ENCODE measurements at regions not wholly inside any gene's neighbourhood (a gene's known extent, or its start where the extent isn't known, plus 50 kb on each side); places are given as distances from the start of the nearest gene placed in this dataset.
A peak's percentile ranks its signal among the peaks of the same experiment; 100 is the strongest.

- Histone ChIP-seq H2AK5ac (ENCODE audit: low read depth, low read length) (no peak overlapping the region), H3K36me3 (replicated peaks in 1 of 2; ENCODE audit: control insufficient read depth in 2 of 2, insufficient read depth in 2 of 2, low read length in 2 of 2) (no peaks in the 10 kb centered on the region), H4K8ac (ENCODE audit: low read depth, low read length) (no peak overlapping the region), H2BK120ac (ENCODE audit: low read depth, low read length) (no peak overlapping the region), H3K27ac (replicated peaks; ENCODE audit: low read length) (no peak overlapping the region), H3K9me3 (replicated peaks in 1 of 2; ENCODE audit: control insufficient read depth in 2 of 2, insufficient read depth in 1 of 2, low read depth in 1 of 2, low read length in 2 of 2) (no peaks in the 10 kb centered on the region), H3K4me2 (ENCODE audit: insufficient read depth, low read length, poor library complexity, severe bottlenecking) (no peak overlapping the region), H3K9ac (ENCODE audit: low read depth, low read length, poor library complexity) (no peak overlapping the region), H2BK12ac (ENCODE audit: low read length) (no peak overlapping the region), H3K23ac (ENCODE audit: low read depth, low read length, poor library complexity) (no peak overlapping the region), H2BK15ac (ENCODE audit: low read length) (no peak overlapping the region), H2BK5ac (ENCODE audit: low read length) (no peak overlapping the region), H3K4me1 (ENCODE audit: control insufficient read depth in 2 of 2, insufficient read depth in 1 of 2, low read depth in 1 of 2, low read length in 2 of 2) (no peaks in the 10 kb centered on the region), H2AFZ (ENCODE audit: low read length) (no peak overlapping the region), H3K27me3 (ENCODE audit: control insufficient read depth in 3 of 3, insufficient read depth in 3 of 3, low read depth in 1 of 3, low read length in 3 of 3) (no peaks in the 10 kb centered on the region), H3K4me3 (ENCODE audit: low read length in 2 of 2) (no peak overlapping the region), H3K79me1 (ENCODE audit: low read depth, low read length) (no peaks in the 10 kb centered on the region), H4K91ac (ENCODE audit: low read depth, low read length, poor library complexity) (no peak overlapping the region), H3K4ac (ENCODE audit: low read length) (no peak overlapping the region), H3K14ac (ENCODE audit: low read length) (no peak overlapping the region), H3K18ac (ENCODE audit: low read length) (no peak overlapping the region)
- DNase-seq (ENCODE audit: low spot score) = no peak
- WGBS, 2 donors (ENCODE audit: extremely low coverage in 2 of 2, insufficient read length in 2 of 2, insufficient replicate concordance in 1 of 2) = no CpG with 5 or more reads among the region's 2 CpGs
These were observed 322.0 kb upstream of the FKBP1C start for GRCh38 chr6:62889240-62889639.

- no peaks in the 10 kb centered on the region for H3K27me3 ChIP-seq (ENCODE audit: control insufficient read depth in 3 of 3, insufficient read depth in 3 of 3, low read depth in 1 of 3, low read length in 3 of 3)
- no peak overlapping the region for H3K4me3 ChIP-seq (ENCODE audit: low read length in 2 of 2)
- no peak overlapping the region for H3K4me2 ChIP-seq (ENCODE audit: insufficient read depth, low read length, poor library complexity, severe bottlenecking)
- no CpG with 5 or more reads among the region's 2 CpGs for WGBS, 2 donors (ENCODE audit: extremely low coverage in 2 of 2, insufficient read length in 2 of 2, insufficient replicate concordance in 1 of 2)
- peak; percentile 8 for DNase-seq (ENCODE audit: low spot score)
- no peak overlapping the region for H2BK120ac ChIP-seq (ENCODE audit: low read depth, low read length)
- no peak overlapping the region for H2BK15ac ChIP-seq (ENCODE audit: low read length)
- no peaks in the 10 kb centered on the region for H3K79me1 ChIP-seq (ENCODE audit: low read depth, low read length)
- no peak overlapping the region for H2BK12ac ChIP-seq (ENCODE audit: low read length)
- H2AFZ ChIP-seq (ENCODE audit: low read length) = no peak overlapping the region
- no peak overlapping the region for H4K8ac ChIP-seq (ENCODE audit: low read depth, low read length)
- H3K4me1 ChIP-seq (ENCODE audit: control insufficient read depth in 2 of 2, insufficient read depth in 1 of 2, low read depth in 1 of 2, low read length in 2 of 2) = no peaks in the 10 kb centered on the region
- no peak overlapping the region for H3K9ac ChIP-seq (ENCODE audit: low read depth, low read length, poor library complexity)
- no peak overlapping the region for H3K18ac ChIP-seq (ENCODE audit: low read length)
- H4K91ac ChIP-seq (ENCODE audit: low read depth, low read length, poor library complexity) = no peak overlapping the region
- H3K9me3 ChIP-seq (replicated peaks in 1 of 2; ENCODE audit: control insufficient read depth in 2 of 2, insufficient read depth in 1 of 2, low read depth in 1 of 2, low read length in 2 of 2) = no peaks in the 10 kb centered on the region
- no peaks in the 10 kb centered on the region for H3K36me3 ChIP-seq (replicated peaks in 1 of 2; ENCODE audit: control insufficient read depth in 2 of 2, insufficient read depth in 2 of 2, low read length in 2 of 2)
- no peak overlapping the region for H2BK5ac ChIP-seq (ENCODE audit: low read length)
- H2AK5ac ChIP-seq (ENCODE audit: low read depth, low read length) = no peak overlapping the region
- no peak overlapping the region for H3K14ac ChIP-seq (ENCODE audit: low read length)
- H3K23ac ChIP-seq (ENCODE audit: low read depth, low read length, poor library complexity) = no peak overlapping the region
- H3K4ac ChIP-seq (ENCODE audit: low read length) = no peak overlapping the region
- no peak overlapping the region for H3K27ac ChIP-seq (replicated peaks; ENCODE audit: low read length)
These were observed 320.1 kb upstream of the FKBP1C start for GRCh38 chr6:62891065-62891647.

- Histone ChIP-seq H3K4me3 (ENCODE audit: low read length in 2 of 2) (no peak overlapping the region), H2BK15ac (ENCODE audit: low read length) (no peak overlapping the region), H4K8ac (ENCODE audit: low read depth, low read length) (no peak overlapping the region), H3K36me3 (replicated peaks in 1 of 2; ENCODE audit: control insufficient read depth in 2 of 2, insufficient read depth in 2 of 2, low read length in 2 of 2) (no peaks in the 10 kb centered on the region), H3K14ac (ENCODE audit: low read length) (no peak overlapping the region), H3K27ac (replicated peaks; ENCODE audit: low read length) (no peak overlapping the region), H3K4me1 (ENCODE audit: control insufficient read depth in 2 of 2, insufficient read depth in 1 of 2, low read depth in 1 of 2, low read length in 2 of 2) (no peaks in the 10 kb centered on the region), H2BK120ac (ENCODE audit: low read depth, low read length) (no peak overlapping the region), H4K91ac (ENCODE audit: low read depth, low read length, poor library complexity) (no peak overlapping the region), H2BK12ac (ENCODE audit: low read length) (no peak overlapping the region), H3K4ac (ENCODE audit: low read length) (no peak overlapping the region), H3K4me2 (ENCODE audit: insufficient read depth, low read length, poor library complexity, severe bottlenecking) (no peak overlapping the region), H3K18ac (ENCODE audit: low read length) (no peak overlapping the region), H3K9me3 (replicated peaks in 1 of 2; ENCODE audit: control insufficient read depth in 2 of 2, insufficient read depth in 1 of 2, low read depth in 1 of 2, low read length in 2 of 2) (no peaks in the 10 kb centered on the region), H3K27me3 (ENCODE audit: control insufficient read depth in 3 of 3, insufficient read depth in 3 of 3, low read depth in 1 of 3, low read length in 3 of 3) (no peaks in the 10 kb centered on the region), H2BK5ac (ENCODE audit: low read length) (no peak overlapping the region), H3K9ac (ENCODE audit: low read depth, low read length, poor library complexity) (no peak overlapping the region), H3K79me1 (ENCODE audit: low read depth, low read length) (no peaks in the 10 kb centered on the region), H3K23ac (ENCODE audit: low read depth, low read length, poor library complexity) (no peak overlapping the region), H2AK5ac (ENCODE audit: low read depth, low read length) (no peak overlapping the region), H2AFZ (ENCODE audit: low read length) (no peak overlapping the region)
- no peak for DNase-seq (ENCODE audit: low spot score)
- no CpG with 5 or more reads among the region's 1 CpG for WGBS, 2 donors (ENCODE audit: extremely low coverage in 2 of 2, insufficient read length in 2 of 2, insufficient replicate concordance in 1 of 2)
These were observed 317.2 kb upstream of the FKBP1C start for GRCh38 chr6:62894114-62894513.

GRCh38 chr6:62903266-62903665 is 308.0 kb upstream of the FKBP1C start:
- H3K4me1 ChIP-seq (ENCODE audit: control insufficient read depth in 2 of 2, insufficient read depth in 1 of 2, low read depth in 1 of 2, low read length in 2 of 2) = no peaks in the 10 kb centered on the region
- no peak overlapping the region for H4K91ac ChIP-seq (ENCODE audit: low read depth, low read length, poor library complexity)
- no peak overlapping the region for H3K4me2 ChIP-seq (ENCODE audit: insufficient read depth, low read length, poor library complexity, severe bottlenecking)
- no peak overlapping the region for H2AK5ac ChIP-seq (ENCODE audit: low read depth, low read length)
- DNase-seq (ENCODE audit: low spot score) = no peak
- no peak overlapping the region for H3K4ac ChIP-seq (ENCODE audit: low read length)
- no peak overlapping the region for H3K4me3 ChIP-seq (ENCODE audit: low read length in 2 of 2)
- H2BK5ac ChIP-seq (ENCODE audit: low read length) = no peak overlapping the region
- H3K14ac ChIP-seq (ENCODE audit: low read length) = no peak overlapping the region
- no peak overlapping the region for H3K9ac ChIP-seq (ENCODE audit: low read depth, low read length, poor library complexity)
- H3K23ac ChIP-seq (ENCODE audit: low read depth, low read length, poor library complexity) = no peak overlapping the region
- no peaks in the 10 kb centered on the region for H3K36me3 ChIP-seq (replicated peaks in 1 of 2; ENCODE audit: control insufficient read depth in 2 of 2, insufficient read depth in 2 of 2, low read length in 2 of 2)
- no peak overlapping the region for H3K18ac ChIP-seq (ENCODE audit: low read length)
- no peaks in the 10 kb centered on the region for H3K9me3 ChIP-seq (replicated peaks in 1 of 2; ENCODE audit: control insufficient read depth in 2 of 2, insufficient read depth in 1 of 2, low read depth in 1 of 2, low read length in 2 of 2)
- H3K27ac ChIP-seq (replicated peaks; ENCODE audit: low read length) = no peak overlapping the region
- H3K79me1 ChIP-seq (ENCODE audit: low read depth, low read length) = no peaks in the 10 kb centered on the region
- no peaks in the 10 kb centered on the region for H3K27me3 ChIP-seq (ENCODE audit: control insufficient read depth in 3 of 3, insufficient read depth in 3 of 3, low read depth in 1 of 3, low read length in 3 of 3)
- WGBS, 2 donors (ENCODE audit: extremely low coverage in 2 of 2, insufficient read length in 2 of 2, insufficient replicate concordance in 1 of 2) = no CpG with 5 or more reads among the region's 1 CpG
- H2AFZ ChIP-seq (ENCODE audit: low read length) = no peak overlapping the region
- H2BK12ac ChIP-seq (ENCODE audit: low read length) = no peak overlapping the region
- no peak overlapping the region for H4K8ac ChIP-seq (ENCODE audit: low read depth, low read length)
- H2BK15ac ChIP-seq (ENCODE audit: low read length) = no peak overlapping the region
- no peak overlapping the region for H2BK120ac ChIP-seq (ENCODE audit: low read depth, low read length)

Data from neuronal stem cell (in vitro differentiated cells).